Uterus (tissue), 2 donors: ENCODE measurements at regions not wholly inside any gene's neighbourhood (a gene's known extent, or its start where the extent isn't known, plus 50 kb on each side); places are given as distances from the start of the nearest gene placed in this dataset.

Experiments
- POLR2A ChIP-seq, 2 donors: fragments of 450-650 bp; IDR thresholded peaks; one replicate each; pipeline ENCODE4 v1.6.1; 2016; ENCODE audit warnings: antibody characterized with exemption in 2 of 2, mild to moderate bottlenecking in 1 of 2, moderate library complexity in 1 of 2
- TF ChIP-seq, protein P1 (sequence below), 4 experiments: fragments of 200-600 bp in 2 of 4; fragments of 450-650 bp in 2 of 4; sonication (generic) in 2 of 4; IDR thresholded peaks; one replicate each; pipeline ENCODE4 v1.5.1; 2016 to 2019; ENCODE audit warnings: antibody characterized with exemption in 4 of 4, mild to moderate bottlenecking in 2 of 4, moderate library complexity in 1 of 4

DNA sequence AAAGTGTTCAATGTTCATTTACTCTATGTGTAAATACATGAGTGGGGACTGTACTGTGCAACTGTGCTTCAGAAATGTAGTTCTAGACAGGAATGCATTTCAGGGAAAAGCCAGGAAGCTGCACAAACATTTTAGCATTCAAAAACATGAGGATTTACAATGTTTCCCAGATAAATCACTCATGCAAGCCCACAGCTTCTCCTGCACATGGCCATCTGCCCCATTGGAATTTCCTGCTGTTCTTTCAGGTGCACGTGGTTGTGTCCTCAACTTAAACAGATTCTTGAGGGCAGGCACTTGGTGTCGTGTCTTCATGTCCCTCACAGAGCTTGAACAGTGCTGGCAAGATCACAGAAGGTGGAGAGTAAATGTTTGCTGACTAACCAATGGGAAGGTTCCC is 101.5 kb downstream of the UNC5CL start:
- TF ChIP-seq POLR2A (IDR thresholded peaks at IDR 0.05) = no peak
- TF ChIP-seq, protein P1, sequence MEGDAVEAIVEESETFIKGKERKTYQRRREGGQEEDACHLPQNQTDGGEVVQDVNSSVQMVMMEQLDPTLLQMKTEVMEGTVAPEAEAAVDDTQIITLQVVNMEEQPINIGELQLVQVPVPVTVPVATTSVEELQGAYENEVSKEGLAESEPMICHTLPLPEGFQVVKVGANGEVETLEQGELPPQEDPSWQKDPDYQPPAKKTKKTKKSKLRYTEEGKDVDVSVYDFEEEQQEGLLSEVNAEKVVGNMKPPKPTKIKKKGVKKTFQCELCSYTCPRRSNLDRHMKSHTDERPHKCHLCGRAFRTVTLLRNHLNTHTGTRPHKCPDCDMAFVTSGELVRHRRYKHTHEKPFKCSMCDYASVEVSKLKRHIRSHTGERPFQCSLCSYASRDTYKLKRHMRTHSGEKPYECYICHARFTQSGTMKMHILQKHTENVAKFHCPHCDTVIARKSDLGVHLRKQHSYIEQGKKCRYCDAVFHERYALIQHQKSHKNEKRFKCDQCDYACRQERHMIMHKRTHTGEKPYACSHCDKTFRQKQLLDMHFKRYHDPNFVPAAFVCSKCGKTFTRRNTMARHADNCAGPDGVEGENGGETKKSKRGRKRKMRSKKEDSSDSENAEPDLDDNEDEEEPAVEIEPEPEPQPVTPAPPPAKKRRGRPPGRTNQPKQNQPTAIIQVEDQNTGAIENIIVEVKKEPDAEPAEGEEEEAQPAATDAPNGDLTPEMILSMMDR (IDR thresholded peaks at IDR 0.05) = no peak
